Testis (tissue), 2 donors: ENCODE measurements at regions not wholly inside any gene's neighbourhood (a gene's known extent, or its start where the extent isn't known, plus 50 kb on each side); places are given as distances from the start of the nearest gene placed in this dataset.

Experiments used
- DNase-seq: peaks from one replicate; pipeline ENCODE4 v3.0.0-alpha.2; 2019
- H3K27ac ChIP-seq, 2 donors: fragments of 200-600 bp; sonication (generic); one replicate each; pipeline ENCODE4 v1.5.1; 2019
- H3K27me3 ChIP-seq: fragments of 200-600 bp; sonication (generic); one replicate; pipeline ENCODE4 v1.5.1; 2019
- H3K36me3 ChIP-seq: fragments of 200-600 bp; sonication (generic); one replicate; pipeline ENCODE4 v1.5.1; 2017; ENCODE audit warnings: low read depth; ENCODE audit errors: missing control alignments
- H3K4me1 ChIP-seq: fragments of 200-600 bp; sonication (generic); one replicate; pipeline ENCODE4 v1.5.1; 2019
- H3K4me3 ChIP-seq, 2 donors: fragments of 200-600 bp; sonication (generic); one replicate each; pipeline ENCODE4 v1.5.1; 2017 to 2019
- H3K9me3 ChIP-seq: fragments of 200-600 bp; sonication (generic); one replicate; pipeline ENCODE4 v1.5.1; 2017
- CTCF ChIP-seq, 3 experiments: fragments of 450-650 bp in 2 of 3; fragments of 200-600 bp in 1 of 3; sonication (generic) in 1 of 3; IDR thresholded peaks; one replicate each; pipeline ENCODE4 v1.5.1; 2016 to 2019; ENCODE audit warnings: antibody characterized with exemption in 3 of 3, mild to moderate bottlenecking in 2 of 3, moderate library complexity in 1 of 3
- POLR2A ChIP-seq: fragments of 450-650 bp; IDR thresholded peaks from one replicate; pipeline ENCODE4 v1.6.1; 2017; ENCODE audit warnings: antibody characterized with exemption, mild to moderate bottlenecking, moderate library complexity
- WGBS, 2 donors: methylation state at CpG; one replicate each; pipeline ENCODE4 v1.1.5; 2018; 5-methylcytosine and 5-hydroxymethylcytosine counted together
- intact Hi-C: fragments of 100-400 bp; cut with DNase I; formaldehyde crosslinking; loops from one replicate; pipeline ENCODE4 v1.15.1; 2023; ENCODE audit warnings: low total_unique reads

GRCh38 chr16:65758620-65759019 is 607.9 kb upstream of the CDH5 start:
- no peaks in the 10 kb centered on the region for H3K4me1 ChIP-seq
- H3K9me3 ChIP-seq, result no peaks in the 10 kb centered on the region
- H3K27ac ChIP-seq, result no peak overlapping the region
- H3K4me3 ChIP-seq, result no peak overlapping the region
- no peaks in the 10 kb centered on the region for H3K27me3 ChIP-seq
- TF ChIP-seq POLR2A, result no peak
- no peak for TF ChIP-seq CTCF (IDR thresholded peaks at IDR 0.05)
- WGBS, 2 donors, result 30 to 60% methylated on average over 4 of the region's 4 CpGs
- intact Hi-C loops, result no loop called here
- H3K36me3 ChIP-seq, result no peaks in the 10 kb centered on the region
- no peak for DNase-seq

GRCh38 chr16:65757064-65757463 is 609.4 kb upstream of the CDH5 start:
- H3K36me3 ChIP-seq, result no peaks in the 10 kb centered on the region
- TF ChIP-seq CTCF (IDR thresholded peaks at IDR 0.05) (no peak), POLR2A (no peak)
- no peak overlapping the region for H3K4me3 ChIP-seq
- H3K27ac ChIP-seq, result no peak overlapping the region
- DNase-seq, result no peak
- WGBS, 2 donors, result 40 to 42% methylated on average over 4 of the region's 4 CpGs
- H3K27me3 ChIP-seq, result no peaks in the 10 kb centered on the region
- H3K9me3 ChIP-seq, result no peaks in the 10 kb centered on the region
- intact Hi-C loops, result no loop called here
- H3K4me1 ChIP-seq, result no peaks in the 10 kb centered on the region

- intact Hi-C loops, result no loop called here
- Histone ChIP-seq H3K9me3 (no peaks in the 10 kb centered on the region), H3K4me3 (no peak overlapping the region), H3K27me3 (no peaks in the 10 kb centered on the region), H3K4me1 (no peaks in the 10 kb centered on the region), H3K36me3 (no peaks in the 10 kb centered on the region), H3K27ac (no peak overlapping the region)
- TF ChIP-seq POLR2A (no peak), CTCF (IDR thresholded peaks at IDR 0.05) (no peak)
- 84 to 85% methylated on average over 4 of the region's 4 CpGs for WGBS, 2 donors
- no peak for DNase-seq
Measured at GRCh38 chr16:65756163-65756562, 610.3 kb upstream of the CDH5 start.

GRCh38 chr16:65754820-65755691 is 611.4 kb upstream of the CDH5 start:
- TF ChIP-seq CTCF (IDR thresholded peaks at IDR 0.05), result no peak
- TF ChIP-seq POLR2A, result no peak
- Histone ChIP-seq H3K4me1 (no peaks in the 10 kb centered on the region), H3K36me3 (no peaks in the 10 kb centered on the region), H3K9me3 (no peaks in the 10 kb centered on the region), H3K4me3 (no peak overlapping the region), H3K27me3 (no peaks in the 10 kb centered on the region), H3K27ac (no peak overlapping the region)
- DNase-seq, result no peak
- WGBS, 2 donors, result 92 to 94% methylated on average over 19 of the region's 19 CpGs
- intact Hi-C loops, result no loop called here

GRCh38 chr16:65752522-65752844 is 614.0 kb upstream of the CDH5 start:
- no peaks in the 10 kb centered on the region for H3K9me3 ChIP-seq
- H3K36me3 ChIP-seq, result no peaks in the 10 kb centered on the region
- no peak overlapping the region for H3K27ac ChIP-seq
- TF ChIP-seq CTCF (IDR thresholded peaks at IDR 0.05) (no peak), POLR2A (no peak)
- no peak overlapping the region for H3K4me3 ChIP-seq
- no peak for DNase-seq
- no peaks in the 10 kb centered on the region for H3K4me1 ChIP-seq
- intact Hi-C loops, result no loop called here
- no peaks in the 10 kb centered on the region for H3K27me3 ChIP-seq
- 50 to 57% methylated on average over 1 of the region's 1 CpG for WGBS, 2 donors
